ENCODE measurements at regions not wholly inside any gene's neighbourhood (a gene's known extent, or its start where the extent isn't known, plus 50 kb on each side); places are given as distances from the start of the nearest gene placed in this dataset.

DNA sequence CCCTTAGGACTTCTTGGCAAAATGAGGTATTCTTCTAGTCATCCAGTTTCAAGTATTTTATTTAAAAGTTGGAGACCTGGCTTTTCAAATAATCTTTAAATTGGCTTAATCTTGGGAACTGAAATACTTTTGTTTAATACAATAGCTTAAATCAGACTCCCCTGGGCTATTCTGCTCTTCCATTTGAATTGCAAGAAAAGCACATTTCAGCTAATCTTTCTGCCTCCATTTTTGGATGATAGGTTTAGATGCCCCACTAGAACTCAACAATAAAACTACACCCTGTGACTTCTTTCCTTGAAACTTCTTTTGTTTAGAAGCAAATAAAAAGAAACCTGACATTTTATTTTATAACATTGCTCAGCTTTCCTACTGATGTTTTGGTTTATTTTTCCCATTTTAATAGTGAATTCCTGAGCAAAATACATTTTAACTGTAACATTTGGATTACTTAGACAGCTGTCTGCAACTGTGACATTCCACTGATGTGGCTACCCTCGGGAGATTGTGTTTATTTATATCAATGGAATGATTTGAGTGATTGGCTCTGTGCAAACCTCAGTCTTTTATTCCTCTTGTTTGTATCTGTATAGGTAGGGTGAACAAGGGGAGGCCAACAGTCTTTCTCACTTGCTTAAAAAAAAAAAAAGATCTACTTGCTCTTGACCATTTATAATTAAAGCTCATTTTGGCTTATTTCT lies 1045.8 kb upstream of the CNTN5 start:
- DNase-seq = no peak

DNA sequence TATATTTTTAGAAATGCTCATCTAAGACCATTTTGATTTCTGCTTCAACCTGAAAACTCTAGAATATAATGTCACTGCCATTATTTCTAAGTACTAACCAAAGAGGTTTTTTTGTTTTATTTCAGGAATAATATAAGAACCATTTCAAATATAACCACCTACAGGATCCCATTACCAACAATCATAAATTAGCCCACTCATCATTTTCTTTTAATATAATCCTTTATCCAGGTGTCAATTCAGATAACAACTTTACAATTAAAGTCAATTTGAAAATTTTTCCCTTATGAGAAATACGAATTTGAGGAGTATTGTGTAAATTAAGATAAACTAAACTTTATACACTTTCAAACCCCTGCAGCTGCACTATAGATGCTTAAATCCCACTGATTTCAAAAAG lies 1043.0 kb upstream of the CNTN5 start:
- DNase-seq = no peak

DNA sequence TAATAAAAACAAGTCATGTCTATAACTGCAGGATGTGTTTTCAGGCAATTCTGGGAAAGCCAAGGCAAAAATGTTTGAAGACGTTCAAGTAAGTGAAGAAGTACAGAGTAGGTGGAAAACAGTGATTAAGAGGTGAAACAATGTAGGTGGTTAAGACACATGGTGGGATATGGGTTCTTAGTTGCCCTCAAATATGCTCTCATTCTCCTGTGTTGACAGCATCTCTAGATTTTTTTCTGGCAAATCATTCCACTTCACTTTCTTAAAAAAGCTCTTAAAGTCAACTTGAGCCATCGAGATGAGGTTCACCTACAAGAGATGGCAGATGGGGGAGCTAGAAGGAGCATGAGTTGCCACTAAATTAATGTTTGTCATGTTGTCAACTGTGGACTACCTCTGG lies 1041.0 kb upstream of the CNTN5 start:
- no peak for DNase-seq

DNA sequence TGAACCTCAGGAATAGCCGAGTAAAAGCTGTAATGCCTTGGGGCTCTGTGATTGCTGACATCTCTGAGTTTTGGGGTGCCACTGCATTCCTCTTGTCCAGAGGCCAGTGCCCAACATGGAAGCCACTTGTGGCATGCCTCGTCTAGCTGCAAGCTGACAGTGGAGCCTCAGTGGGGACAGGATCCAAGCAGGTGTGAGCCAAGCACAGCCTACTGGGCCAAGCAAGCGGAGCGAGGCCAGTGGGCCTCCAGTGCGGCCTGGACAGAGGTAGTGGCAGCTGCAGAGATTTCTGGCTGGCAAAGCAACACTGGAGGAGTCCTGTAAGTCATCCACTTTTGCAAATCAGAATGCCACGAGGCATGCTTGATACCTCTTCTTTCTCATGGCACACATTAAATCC lies 1038.2 kb upstream of the CNTN5 start:
- DNase-seq = no peak

DNA sequence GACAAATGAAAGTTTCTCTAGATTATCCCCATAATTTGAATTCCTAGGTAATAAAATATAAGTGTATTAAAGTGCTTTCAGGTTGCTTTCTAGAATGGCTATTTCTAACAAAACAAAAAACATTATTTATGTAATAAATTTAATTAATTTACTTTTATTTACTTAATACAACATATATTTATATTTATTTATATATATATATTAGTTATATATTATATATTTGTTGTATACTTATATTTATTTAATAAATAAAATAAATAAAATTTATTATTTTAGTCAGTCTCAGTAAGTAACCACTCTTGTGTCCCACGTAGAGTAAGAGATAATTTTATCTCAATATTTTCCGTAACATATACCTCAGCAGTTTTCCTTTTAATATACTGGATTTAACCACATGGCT lies 1031.6 kb upstream of the CNTN5 start:
- no peak for DNase-seq

DNA sequence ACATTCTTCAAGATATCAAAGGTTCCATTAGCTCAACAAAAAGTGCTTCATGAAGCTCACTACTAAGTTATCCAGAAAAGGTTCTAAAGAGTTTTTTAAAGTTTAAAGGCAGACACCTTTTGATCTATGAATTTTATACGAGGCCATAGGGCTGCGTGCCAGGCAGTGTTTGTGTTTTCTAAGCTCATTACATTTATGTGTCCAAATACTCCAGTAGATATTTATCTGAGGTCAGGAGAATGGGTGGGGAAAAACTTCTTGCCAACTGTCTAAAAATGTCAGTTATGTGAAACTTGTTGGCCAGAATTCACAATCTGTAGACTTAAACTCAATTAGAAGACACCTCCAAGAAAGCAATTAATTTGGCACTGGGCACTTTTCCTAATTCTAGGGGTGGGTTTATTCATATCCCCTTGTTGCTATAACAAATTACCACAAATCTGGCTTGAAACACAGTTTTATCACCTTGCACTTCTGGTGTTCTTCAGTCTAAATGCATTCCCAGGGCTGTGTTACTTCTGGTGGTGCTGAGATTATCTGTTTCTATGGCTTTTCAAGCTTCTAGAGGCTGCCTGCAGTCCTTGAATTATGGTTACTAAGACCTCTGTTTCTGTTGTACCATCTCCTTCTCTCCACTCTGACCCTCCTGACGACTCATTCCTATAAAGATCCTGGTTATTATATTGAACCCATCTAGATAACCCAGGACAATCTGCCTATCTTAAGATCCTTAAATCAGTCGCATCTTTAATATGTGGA lies 1030.4 kb upstream of the CNTN5 start:
- no peak for DNase-seq

DNA sequence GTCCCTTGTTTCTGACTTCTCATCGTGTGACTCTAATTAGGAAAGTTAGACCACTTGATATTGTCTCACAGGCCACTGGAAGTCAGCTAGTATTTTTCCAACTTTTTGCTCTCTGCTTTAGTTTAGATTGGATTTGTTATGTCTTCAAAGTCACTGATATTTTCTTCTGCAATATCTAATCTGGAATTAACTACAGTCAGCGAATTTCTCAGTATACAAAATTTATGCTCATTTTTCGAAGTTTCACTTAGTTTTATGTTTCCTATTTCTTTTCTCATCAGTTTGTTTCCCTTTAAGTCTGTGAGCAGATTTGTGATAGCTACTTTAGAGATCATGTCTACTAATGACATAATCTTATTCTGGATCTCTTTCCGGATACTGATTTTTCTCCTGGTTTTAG lies 1027.2 kb upstream of the CNTN5 start:
- DNase-seq = no peak

DNA sequence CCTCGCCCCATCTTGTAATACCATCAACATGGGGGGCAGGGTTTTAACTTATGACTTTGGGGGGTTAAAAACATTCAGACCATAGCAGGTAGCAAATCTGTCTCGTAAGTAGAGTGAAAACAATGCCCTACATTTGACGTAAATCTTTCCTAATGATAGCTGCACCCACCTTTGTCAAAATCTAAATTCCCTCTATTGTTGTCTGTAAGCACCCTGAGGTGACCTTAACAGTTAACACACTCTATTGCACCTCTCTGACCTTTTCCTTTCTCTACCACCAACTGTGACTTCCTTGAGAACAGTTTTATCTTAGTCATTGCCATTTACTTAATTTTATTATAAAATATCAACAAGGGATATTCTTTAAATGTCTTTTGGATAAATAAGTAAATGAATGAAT lies 1024.9 kb upstream of the CNTN5 start:
- DNase-seq = peak in 2 of 3 experiments; percentile 7 to 44

DNA sequence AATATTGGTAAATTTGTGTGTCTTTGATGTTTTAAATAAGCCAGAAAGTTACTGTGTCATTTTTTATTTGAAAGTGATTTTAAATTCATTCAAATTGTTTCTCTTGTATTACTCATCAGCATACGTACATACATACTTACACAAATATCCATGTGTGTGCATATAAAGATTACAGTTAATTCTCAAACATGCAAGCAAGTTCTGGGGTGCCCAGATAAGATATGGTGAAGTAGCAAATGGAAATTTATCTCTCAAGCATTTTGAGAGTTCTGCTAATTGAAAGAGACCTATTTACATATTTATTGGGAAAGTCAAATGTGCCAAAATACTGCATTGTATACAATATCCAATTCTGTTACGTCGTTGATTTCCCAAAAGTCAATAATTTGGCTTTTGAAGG lies 1024.0 kb upstream of the CNTN5 start:
- DNase-seq = no peak

DNA sequence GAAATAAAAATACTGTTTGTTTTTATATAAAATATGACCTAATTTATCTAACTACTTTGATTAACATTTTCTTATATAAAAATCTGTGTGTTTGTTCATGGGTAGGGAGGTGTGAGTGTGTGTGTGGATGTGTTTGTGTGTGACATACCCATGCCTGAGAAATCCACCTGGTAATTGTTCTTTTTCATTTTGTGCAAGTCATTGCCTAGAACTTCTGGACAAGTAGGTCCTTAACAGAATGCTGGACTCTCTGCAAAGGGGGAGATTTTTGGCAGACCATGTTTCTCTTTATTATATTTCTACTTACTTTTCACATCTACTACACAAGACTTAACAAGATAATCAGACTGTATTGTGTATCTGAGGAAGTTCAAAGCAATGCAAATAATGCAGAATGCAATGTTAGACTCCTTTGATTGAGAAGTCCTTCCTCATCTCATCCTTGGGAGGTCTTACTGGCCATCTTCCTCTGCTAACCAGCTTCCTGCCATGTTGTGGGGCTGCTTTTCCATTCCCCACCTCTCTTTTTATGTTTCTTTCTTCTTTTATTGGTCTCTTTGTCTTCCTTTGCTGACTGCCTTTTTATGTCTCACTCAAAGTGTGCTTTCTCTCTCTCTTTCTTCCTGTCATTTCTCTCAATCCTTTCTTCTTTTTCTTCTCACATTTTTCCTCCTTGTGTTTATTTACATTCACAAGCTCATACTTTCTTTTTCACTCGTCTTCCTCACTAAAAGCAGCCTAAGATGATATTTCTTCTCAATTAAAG lies 1017.0 kb upstream of the CNTN5 start:
- DNase-seq = no peak

DNA sequence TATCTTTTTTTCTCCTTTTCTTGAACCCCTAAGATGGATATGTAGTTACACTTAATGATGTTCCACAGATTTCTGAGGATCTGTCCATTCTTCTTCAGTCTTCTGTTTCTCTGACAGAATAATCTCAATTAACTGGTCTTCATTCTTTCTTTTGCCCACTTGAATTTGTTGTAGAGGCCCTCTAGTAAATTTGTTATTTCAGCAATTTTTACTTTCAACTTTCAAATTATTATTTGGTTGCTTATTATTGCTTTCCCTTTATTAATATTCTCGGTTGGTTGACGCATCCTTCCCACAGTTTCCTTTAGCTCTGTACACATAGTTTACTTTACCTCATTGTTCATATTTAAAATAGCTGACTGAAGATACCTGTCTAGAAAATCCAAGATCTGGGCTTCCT lies 1013.7 kb upstream of the CNTN5 start:
- DNase-seq = no peak

DNA sequence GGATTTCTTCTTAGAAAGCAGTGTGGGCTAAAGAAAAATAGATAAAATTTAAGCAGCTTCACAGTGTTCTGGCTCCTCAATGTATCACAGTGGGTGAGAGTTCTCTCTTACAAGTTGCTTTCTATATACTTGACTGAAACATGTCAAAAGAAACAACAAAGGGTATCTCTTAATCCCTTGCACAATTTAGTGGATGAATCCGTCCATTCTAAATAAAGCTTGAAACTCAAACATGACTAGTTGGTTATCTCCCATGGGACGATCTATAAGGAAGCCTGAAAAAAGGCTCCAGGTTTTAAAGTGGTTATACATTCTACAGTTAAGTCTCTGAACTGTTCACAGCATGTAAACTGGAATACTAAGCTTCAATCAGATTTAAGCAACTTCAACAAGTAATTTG lies 993.1 kb upstream of the CNTN5 start:
- DNase-seq = no peak

DNA sequence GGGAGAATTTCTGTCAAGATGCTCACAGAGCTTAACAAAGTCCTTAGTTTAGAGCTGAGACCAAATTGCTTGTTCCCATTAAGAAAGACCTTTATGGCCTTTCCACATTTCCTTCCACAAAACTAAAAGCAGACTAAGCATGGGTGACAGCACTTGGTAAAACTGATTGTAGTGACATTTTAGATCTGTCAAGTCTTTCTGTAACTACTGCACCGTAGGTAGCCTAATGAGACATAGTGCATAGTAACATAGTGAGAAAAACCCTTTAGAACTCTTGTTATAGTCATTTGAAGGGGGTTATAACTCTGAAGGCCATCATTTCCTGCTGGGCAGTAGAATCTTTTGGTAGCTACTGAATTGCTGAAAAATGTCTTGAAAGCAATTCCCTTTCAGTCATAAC lies 990.9 kb upstream of the CNTN5 start:
- no peak for DNase-seq

DNA sequence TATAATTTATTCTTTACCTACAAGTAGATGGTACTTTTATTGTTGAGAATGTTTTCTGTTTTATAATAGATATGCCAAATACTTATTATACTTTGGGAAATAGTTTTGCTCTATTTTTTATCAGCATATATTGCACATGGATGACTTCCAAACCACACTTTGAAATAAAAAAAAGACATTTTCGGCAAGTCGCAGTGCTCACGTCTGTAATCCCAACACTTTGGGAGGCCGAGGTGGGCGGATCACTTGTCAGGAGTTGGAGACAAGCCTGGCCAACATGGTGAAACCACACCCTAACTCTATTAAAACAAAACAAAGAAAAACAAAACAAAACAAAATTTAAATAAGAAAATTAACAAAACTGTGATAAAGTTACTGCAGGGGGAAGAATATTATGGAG lies 983.9 kb upstream of the CNTN5 start:
- no peak for DNase-seq

DNA sequence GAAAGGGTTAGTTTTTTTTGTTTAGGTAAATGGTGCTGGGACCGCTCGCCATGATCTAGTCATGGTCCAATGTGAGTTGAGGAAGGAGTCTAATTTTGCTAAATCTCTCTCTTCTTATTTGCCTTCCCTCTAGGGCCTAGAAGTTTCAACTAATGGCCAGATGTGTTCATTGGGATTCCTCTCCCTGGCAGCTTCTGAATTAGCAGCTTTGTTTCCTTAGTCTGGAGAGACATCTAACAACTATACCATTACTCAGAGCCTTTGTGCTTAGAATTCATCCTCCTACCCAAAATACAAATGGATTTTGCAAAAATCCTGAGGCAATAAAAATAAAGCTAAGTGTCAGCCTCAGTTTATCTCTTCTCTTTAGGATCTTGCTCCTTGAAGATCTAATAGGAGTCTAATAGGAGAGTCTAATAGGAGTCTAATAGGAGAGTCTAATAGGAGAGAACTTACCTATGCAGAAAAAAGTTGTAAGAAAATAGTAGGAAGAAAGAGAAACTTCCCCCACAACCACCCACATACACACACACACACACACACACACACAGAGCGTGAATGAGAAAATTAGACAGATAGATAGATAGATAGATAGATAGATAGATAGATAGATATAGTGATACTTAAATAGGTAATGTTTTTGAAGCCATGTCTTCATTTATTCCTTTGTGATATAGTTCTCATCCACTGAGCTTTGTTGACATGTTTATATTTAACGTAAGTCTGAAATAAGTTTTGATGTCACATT lies 980.5 kb upstream of the CNTN5 start:
- DNase-seq = no peak

DNA sequence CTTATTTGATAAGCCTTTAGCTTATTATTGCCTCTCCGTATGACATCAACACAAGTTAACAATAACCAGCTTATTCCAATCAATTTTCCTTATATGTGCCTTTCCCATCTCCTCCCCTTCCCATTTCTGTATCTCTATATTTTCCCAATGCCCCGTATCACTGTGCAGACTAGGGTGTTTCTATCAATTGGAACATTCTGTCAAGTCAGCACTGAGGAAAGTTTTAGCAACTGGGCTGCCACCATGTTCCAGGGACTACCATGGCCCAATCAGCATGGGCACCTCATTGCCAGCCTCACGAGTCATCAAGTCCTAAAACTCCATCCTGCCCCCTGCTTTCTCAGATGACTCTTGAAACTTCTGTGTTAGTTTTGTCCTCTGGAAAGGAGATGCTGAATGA lies 973.1 kb upstream of the CNTN5 start:
- no peak for DNase-seq

DNA sequence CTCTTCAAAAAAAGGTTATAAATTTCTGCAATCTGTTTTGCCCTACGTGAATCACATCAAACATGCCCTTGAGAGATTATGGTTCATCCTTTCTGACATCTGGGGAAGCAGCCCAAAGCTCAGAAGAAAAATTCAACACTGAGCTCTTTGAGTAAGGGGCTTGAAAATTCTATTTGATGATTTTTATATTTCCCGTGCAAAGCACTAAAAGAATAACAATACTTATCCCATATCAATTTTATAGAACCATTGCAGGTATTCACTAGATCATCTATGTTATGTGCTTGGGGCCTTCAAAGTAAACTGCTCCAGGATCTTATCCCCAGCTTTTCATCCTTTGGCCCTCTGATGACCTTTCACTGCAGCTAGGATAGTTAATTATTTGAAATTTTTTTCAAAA lies 966.9 kb upstream of the CNTN5 start:
- DNase-seq = no peak

DNA sequence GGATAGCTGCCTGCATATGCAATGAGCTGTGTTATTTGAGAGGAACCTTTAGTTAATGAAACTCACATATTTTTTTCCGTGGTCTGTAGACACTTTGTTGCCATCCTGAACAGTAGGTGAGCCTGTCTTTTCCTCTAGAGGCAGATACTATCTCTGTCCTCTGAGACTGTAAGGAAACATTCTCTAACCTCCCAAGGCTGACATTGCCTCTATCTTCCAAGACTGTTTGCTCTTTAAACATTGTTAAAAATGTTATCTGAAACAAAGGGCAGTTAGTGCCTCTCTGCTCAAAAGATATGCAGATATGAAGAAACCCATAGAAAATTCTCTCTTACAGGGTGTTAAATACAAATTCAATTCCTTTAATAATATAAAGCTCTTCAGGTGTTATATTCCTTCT lies 963.8 kb upstream of the CNTN5 start:
- DNase-seq = no peak

DNA sequence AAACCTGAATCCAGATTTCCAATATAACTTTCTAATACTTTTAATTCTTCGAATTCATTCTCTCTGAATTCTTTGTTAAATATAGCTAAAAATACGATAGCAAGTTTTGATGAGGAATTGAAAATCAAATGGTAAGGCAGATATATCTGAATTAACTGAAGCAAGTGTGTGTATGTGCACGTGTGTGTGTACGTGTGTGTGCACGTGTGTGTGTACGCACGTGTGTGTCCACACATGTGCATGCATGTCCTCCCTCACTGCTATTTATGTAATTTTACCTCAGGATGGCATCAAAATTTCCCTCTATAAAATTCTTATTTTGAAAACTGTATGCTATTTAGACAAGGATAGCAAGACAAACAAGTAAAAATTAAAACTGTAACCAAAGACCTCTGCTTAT lies 961.3 kb upstream of the CNTN5 start:
- no peak for DNase-seq

DNA sequence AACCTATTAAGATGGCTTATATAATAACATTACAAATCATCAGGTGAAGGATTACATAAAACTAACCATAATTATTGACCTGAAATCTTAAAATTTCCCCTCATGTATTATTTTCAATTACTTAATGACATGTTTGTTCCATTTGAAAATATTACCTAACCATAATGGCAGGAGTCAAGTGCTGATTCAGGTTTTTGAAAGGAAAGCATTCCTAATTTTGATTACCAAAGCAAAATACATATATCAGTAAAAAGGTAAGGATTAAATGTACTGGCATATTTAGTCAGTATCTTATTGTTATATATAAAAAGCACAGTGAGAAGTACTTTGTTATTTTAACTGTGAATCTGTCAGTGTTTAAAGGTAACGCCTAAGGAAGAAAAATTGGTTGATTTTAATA lies 960.0 kb upstream of the CNTN5 start:
- DNase-seq = peak in 1 of 3 experiments; percentile 65

DNA sequence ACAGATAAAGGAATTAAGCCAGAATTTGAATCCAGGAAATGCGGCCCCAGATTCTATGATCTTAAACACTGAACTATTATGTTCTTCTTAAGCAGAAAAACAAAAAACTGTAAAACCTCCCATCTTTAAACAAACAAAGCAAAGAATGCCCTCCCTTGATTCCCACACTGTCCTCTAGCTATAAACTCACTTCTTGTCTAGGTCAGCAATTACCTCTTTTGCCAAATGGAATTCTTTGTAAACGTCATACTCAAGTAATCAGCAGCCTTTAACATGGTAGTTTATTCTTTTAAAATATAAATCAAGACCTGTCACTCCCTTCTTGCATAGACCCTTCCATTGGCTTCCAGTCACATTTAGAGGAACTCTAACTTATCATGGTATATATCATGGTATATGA lies 958.9 kb upstream of the CNTN5 start:
- no peak for DNase-seq

DNA sequence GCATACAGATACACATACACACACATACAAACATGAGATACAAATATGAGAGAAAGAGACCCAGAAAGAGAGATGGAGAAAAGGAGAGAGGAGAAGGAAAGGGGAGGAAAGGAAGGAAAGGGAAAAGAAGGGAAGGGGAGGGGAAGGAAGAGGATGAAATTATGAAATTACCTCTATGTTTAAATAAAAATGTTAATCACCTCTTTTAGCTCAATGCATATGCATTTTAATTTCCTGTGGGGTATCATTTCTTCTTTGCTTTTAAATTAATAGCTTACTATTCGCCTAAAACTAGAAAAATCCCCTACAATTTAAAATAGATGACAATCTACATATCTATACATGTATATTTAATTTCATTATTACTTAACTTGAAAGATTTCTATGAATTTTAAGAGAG lies 958.0 kb upstream of the CNTN5 start:
- DNase-seq = no peak

DNA sequence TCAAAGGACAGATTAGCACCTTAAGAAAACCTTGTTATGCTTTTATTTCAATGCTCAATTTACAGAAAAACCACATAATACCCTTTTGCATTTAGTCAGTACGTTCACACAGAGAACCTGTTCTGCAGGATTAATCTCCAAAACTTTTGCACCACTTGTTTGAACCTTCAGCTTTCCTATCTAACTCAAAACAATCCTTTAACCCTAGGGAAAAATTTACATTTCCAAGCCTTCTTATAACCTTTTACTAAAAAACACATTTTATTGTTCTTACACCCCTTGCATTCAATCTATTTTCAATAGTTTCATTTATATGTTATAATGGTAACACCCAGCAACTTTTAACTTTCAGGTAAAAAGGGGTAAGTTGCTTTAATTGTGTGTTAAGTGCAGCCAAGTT lies 952.5 kb upstream of the CNTN5 start:
- no peak for DNase-seq
